HCT116 (cell line): ENCODE measurements at regions not wholly inside any gene's neighbourhood (a gene's known extent, or its start where the extent isn't known, plus 50 kb on each side); places are given as distances from the start of the nearest gene placed in this dataset.

ENCODE experiments used
- ATAC-seq: fragments of 200-7000 bp; cut with Tn5 transposase; 2 replicates; pipeline ENCODE4 v1.9.1; 2020; ENCODE audit warnings: mild to moderate bottlenecking, moderate library complexity
- BruUV-seq: library from RNA; stranded (reverse); fragments of 400-500 nt; replicated peaks from 2 replicates; lab custom pipeline; 2021; lab: Mats Ljungman, UMichigan
- CTCF ChIA-PET: fragments of 300-600 bp; sonication (Branson Sonifier 250); formaldehyde crosslinking; loops from one replicate; lab custom pipeline; 2021; ENCODE audit warnings: antibody characterized with exemption; lab: Charles Lee
- POLR2A ChIA-PET: fragments of 300-600, 350-600 bp; sonication (Branson Sonifier 250); formaldehyde crosslinking; loops from one replicate; lab custom pipeline; 2021; ENCODE audit warnings: antibody characterized with exemption; lab: Charles Lee
- RAD21 ChIA-PET, 2 experiments: fragments of 300-600 bp; sonication (Branson Sonifier 250); formaldehyde crosslinking; loops; one replicate each; lab custom pipeline; 2023; ENCODE audit warnings: low total read pairs in 2 of 2; ENCODE audit not compliant: uncharacterized antibody in 2 of 2, unreplicated experiment in 2 of 2, low non-redundant PET in 1 of 2; lab: Charles Lee
- DNase-seq: peaks from one replicate; pipeline ENCODE4 v3.0.0-alpha.2; 2010; ENCODE audit warnings: low read depth, low spot score
- H2AFZ ChIP-seq: fragments of 200-600 bp; shearing (Covaris generic), sonication (generic); 2 replicates; pipeline ENCODE4 v1.6.1; 2017; ENCODE audit warnings: low read depth, mixed run types, mixed read lengths, antibody characterized with exemption, low read length; ENCODE audit not compliant: poor library complexity, severe bottlenecking
- H3K27ac ChIP-seq: 2 replicates; pipeline ENCODE4 v1.5.1; 2012; ENCODE audit warnings: low read depth, low read length
- H3K27me3 ChIP-seq: fragments of 200-600 bp; sonication (generic); 2 replicates; pipeline ENCODE4 v1.6.1; 2016; ENCODE audit warnings: mixed run types, low read length, mixed read lengths; ENCODE audit not compliant: insufficient read depth
- H3K36me3 ChIP-seq, 2 experiments: fragments of 200-500 bp in 1 of 2; fragments of 200-600 bp in 1 of 2; sonication (Bioruptor generic) in 1 of 2; sonication (generic) in 1 of 2; 2 replicates each; pipeline versions ENCODE4 v1.5.1 to v1.6.1; 2014 to 2016; ENCODE audit warnings: low read length in 2 of 2, inconsistent platforms in 1 of 2, mixed read lengths in 1 of 2, mixed run types in 1 of 2; ENCODE audit not compliant: insufficient read depth in 2 of 2, control insufficient read depth in 1 of 2
- H3K4me1 ChIP-seq, 2 experiments: fragments of 200-600 bp in 1 of 2; sonication (generic) in 1 of 2; 2 replicates each; pipeline versions ENCODE4 v1.5.1 to v1.6.1; 2012 to 2017; ENCODE audit warnings: low read length in 2 of 2, inconsistent platforms in 1 of 2, mild to moderate bottlenecking in 1 of 2, mixed read lengths in 1 of 2, mixed run types in 1 of 2, moderate library complexity in 1 of 2; ENCODE audit not compliant: insufficient read depth in 2 of 2, control insufficient read depth in 1 of 2
- H3K4me2 ChIP-seq: fragments of 200-600 bp; sonication (generic); 2 replicates; pipeline ENCODE4 v1.6.1; 2017; ENCODE audit warnings: mixed run types, low read length, mixed read lengths
- H3K4me3 ChIP-seq, 2 experiments: fragments of 200-600 bp in 1 of 2; sonication (generic) in 1 of 2; replicated peaks in 1 of 2; 2 replicates each; pipeline ENCODE4 v1.5.1; 2011 to 2016; ENCODE audit warnings: low read length in 2 of 2, control low read depth in 1 of 2, low read depth in 1 of 2, mild to moderate bottlenecking in 1 of 2, mixed read lengths in 1 of 2, mixed run types in 1 of 2
- H3K79me2 ChIP-seq: fragments of 200-600 bp; sonication (generic); 2 replicates; pipeline ENCODE4 v1.6.1; 2017; ENCODE audit warnings: mild to moderate bottlenecking, mixed run types, low read length, moderate library complexity, mixed read lengths; ENCODE audit not compliant: insufficient read depth
- H3K9ac ChIP-seq: fragments of 200-600 bp; sonication (generic); 2 replicates; pipeline ENCODE4 v1.6.1; 2016; ENCODE audit warnings: low read length, mixed read lengths
- H3K9me2 ChIP-seq: fragments of 200-600 bp; sonication (generic), shearing (Covaris generic); 2 replicates; pipeline ENCODE4 v1.6.1; 2017; ENCODE audit warnings: mixed run types, mild to moderate bottlenecking, moderate library complexity; ENCODE audit not compliant: insufficient read depth
- H3K9me3 ChIP-seq, 2 experiments: fragments of 200-500 bp in 1 of 2; fragments of 200-600 bp in 1 of 2; sonication (Bioruptor generic) in 1 of 2; sonication (generic) in 1 of 2; 2 replicates each; pipeline ENCODE4 v1.6.1; 2014 to 2017; ENCODE audit warnings: low read length in 2 of 2, mixed read lengths in 2 of 2, inconsistent platforms in 1 of 2, low read depth in 1 of 2, mild to moderate bottlenecking in 1 of 2, mixed run types in 1 of 2, moderate library complexity in 1 of 2; ENCODE audit not compliant: control insufficient read depth in 1 of 2, insufficient read depth in 1 of 2
- H4K20me1 ChIP-seq: fragments of 200-600 bp; sonication (generic), shearing (Covaris generic); 2 replicates; pipeline ENCODE4 v1.6.1; 2017; ENCODE audit warnings: mixed run types, mild to moderate bottlenecking, moderate library complexity; ENCODE audit not compliant: insufficient read depth
- CBX3 ChIP-seq: IDR thresholded peaks from 2 replicates; pipeline ENCODE4 v1.6.1; 2012; ENCODE audit warnings: low read depth
- CEBPB ChIP-seq: IDR thresholded peaks from 2 replicates; pipeline ENCODE4 v1.6.1; 2012; ENCODE audit warnings: low read depth
- EGR1 ChIP-seq: IDR thresholded peaks from 2 replicates; pipeline ENCODE4 v1.6.1; 2012; ENCODE audit warnings: low read depth
- ELF1 ChIP-seq: IDR thresholded peaks from 2 replicates; pipeline ENCODE4 v1.6.1; 2012; ENCODE audit warnings: low read depth, borderline replicate concordance
- EZH2phosphoT487 ChIP-seq: fragments of 200-600 bp; IDR thresholded peaks from 2 replicates; pipeline ENCODE4 v1.6.1; 2018; ENCODE audit warnings: antibody characterized with exemption, borderline replicate concordance
- FOSL1 ChIP-seq: IDR thresholded peaks from 2 replicates; pipeline ENCODE4 v1.6.1; 2012; ENCODE audit warnings: low read depth
- JUND ChIP-seq: IDR thresholded peaks from 2 replicates; pipeline ENCODE4 v1.6.1; 2012
- POLR2A ChIP-seq: IDR thresholded peaks from 2 replicates; pipeline ENCODE4 v1.7.0; 2011; ENCODE audit warnings: borderline replicate concordance; ENCODE audit not compliant: insufficient read depth, insufficient read length; ENCODE audit errors: extremely low read depth
- RAD21 ChIP-seq: IDR thresholded peaks from 2 replicates; pipeline ENCODE4 v1.6.1; 2012; ENCODE audit warnings: low read depth, mild to moderate bottlenecking
- SIN3A ChIP-seq: IDR thresholded peaks from 2 replicates; pipeline ENCODE4 v1.6.1; 2012; ENCODE audit warnings: low read depth
- SRF ChIP-seq: IDR thresholded peaks from 2 replicates; pipeline ENCODE4 v1.6.1; 2012; ENCODE audit warnings: low read depth
- TCF7L2 ChIP-seq: IDR thresholded peaks from 2 replicates; pipeline ENCODE4 v1.7.0; 2011; ENCODE audit warnings: borderline replicate concordance, inconsistent platforms; ENCODE audit not compliant: insufficient read depth, insufficient read length; ENCODE audit errors: extremely low read depth
- YY1 ChIP-seq: IDR thresholded peaks from 2 replicates; pipeline ENCODE4 v1.6.1; 2011; ENCODE audit warnings: low read length, low read depth, moderate library complexity, mild to moderate bottlenecking; ENCODE audit not compliant: insufficient replicate concordance; ENCODE audit errors: extremely low read depth
- ZFX ChIP-seq: fragments of 450-650 bp; IDR thresholded peaks from 2 replicates; pipeline ENCODE4 v1.6.1; 2017
- ZNF274 ChIP-seq: fragments of 200-500 bp; sonication (Bioruptor generic); IDR thresholded peaks from 2 replicates; pipeline ENCODE4 v1.6.1; 2014; ENCODE audit warnings: mild to moderate bottlenecking, low read depth, low read length, inconsistent platforms
- intact Hi-C: fragments of 100-400 bp; cut with micrococcal nuclease; formaldehyde crosslinking; loops from 2 replicates; pipeline ENCODE4 v1.10.0; 2022
- TF ChIP-seq, protein P1 (sequence below): IDR thresholded peaks from 2 replicates; pipeline ENCODE4 v1.6.1; 2012; ENCODE audit warnings: low read depth
- TF ChIP-seq, protein P2 (sequence below), 3 experiments: fragments of 200-600 bp in 1 of 3; sonication (generic) in 1 of 3; IDR thresholded peaks in 2 of 3; conservative IDR thresholded peaks in 1 of 3; 2 replicates each; pipeline ENCODE4 v1.5.1; 2012 to 2017; ENCODE audit warnings: low read depth in 2 of 3, low read length in 2 of 3, antibody characterized with exemption in 1 of 3, borderline replicate concordance in 1 of 3, control low read depth in 1 of 3, mild to moderate bottlenecking in 1 of 3, mixed read lengths in 1 of 3, mixed run types in 1 of 3, moderate library complexity in 1 of 3; ENCODE audit not compliant: insufficient read depth in 1 of 3

DNA sequence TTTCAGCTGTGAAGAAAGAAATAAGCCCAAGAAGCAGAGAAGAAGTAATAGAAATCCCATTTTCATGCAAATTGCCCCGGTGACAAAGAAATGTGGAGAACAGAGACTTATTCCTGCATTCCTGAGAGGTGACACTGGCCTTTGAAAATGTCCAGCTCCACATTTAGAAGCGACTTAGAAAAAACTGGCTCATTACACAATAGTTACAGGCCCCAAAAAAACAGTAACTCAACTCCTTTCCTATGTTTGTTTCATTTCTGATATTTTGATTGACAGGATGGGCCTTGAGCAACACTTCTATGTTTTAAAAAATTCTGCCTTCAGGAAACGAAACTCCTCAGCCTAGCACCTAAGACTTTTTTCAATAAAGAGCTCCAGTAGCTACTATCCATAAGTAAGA, 726.9 kb upstream of the TENM4 start:
- no TSS peak for BruUV-seq
- no peaks in the 10 kb centered on the region for H3K9me2 ChIP-seq
- no peak for ATAC-seq
- ChIA-PET CTCF (no interaction called here), RAD21 (no interaction called here), POLR2A (no interaction called here)
- H3K9me3 ChIP-seq, result peaks cover 8 to 16% of the 10 kb centered on the region in 2 experiments; a peak in 2 of 4 replicates
- H3K4me2 ChIP-seq, result no peak overlapping the region
- TF ChIP-seq ELF1 (no peak), FOSL1 (no peak), JUND (no peak), TCF7L2 (no peak), POLR2A (no peak), CBX3 (no peak), YY1 (no peak), RAD21 (no peak), SIN3A (no peak), ZNF274 (no peak), EGR1 (no peak), CEBPB (no peak), EZH2phosphoT487 (no peak), ZFX (no peak), SRF (no peak)
- TF ChIP-seq, protein P1, sequence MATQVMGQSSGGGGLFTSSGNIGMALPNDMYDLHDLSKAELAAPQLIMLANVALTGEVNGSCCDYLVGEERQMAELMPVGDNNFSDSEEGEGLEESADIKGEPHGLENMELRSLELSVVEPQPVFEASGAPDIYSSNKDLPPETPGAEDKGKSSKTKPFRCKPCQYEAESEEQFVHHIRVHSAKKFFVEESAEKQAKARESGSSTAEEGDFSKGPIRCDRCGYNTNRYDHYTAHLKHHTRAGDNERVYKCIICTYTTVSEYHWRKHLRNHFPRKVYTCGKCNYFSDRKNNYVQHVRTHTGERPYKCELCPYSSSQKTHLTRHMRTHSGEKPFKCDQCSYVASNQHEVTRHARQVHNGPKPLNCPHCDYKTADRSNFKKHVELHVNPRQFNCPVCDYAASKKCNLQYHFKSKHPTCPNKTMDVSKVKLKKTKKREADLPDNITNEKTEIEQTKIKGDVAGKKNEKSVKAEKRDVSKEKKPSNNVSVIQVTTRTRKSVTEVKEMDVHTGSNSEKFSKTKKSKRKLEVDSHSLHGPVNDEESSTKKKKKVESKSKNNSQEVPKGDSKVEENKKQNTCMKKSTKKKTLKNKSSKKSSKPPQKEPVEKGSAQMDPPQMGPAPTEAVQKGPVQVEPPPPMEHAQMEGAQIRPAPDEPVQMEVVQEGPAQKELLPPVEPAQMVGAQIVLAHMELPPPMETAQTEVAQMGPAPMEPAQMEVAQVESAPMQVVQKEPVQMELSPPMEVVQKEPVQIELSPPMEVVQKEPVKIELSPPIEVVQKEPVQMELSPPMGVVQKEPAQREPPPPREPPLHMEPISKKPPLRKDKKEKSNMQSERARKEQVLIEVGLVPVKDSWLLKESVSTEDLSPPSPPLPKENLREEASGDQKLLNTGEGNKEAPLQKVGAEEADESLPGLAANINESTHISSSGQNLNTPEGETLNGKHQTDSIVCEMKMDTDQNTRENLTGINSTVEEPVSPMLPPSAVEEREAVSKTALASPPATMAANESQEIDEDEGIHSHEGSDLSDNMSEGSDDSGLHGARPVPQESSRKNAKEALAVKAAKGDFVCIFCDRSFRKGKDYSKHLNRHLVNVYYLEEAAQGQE, result no peak
- TF ChIP-seq, protein P2, sequence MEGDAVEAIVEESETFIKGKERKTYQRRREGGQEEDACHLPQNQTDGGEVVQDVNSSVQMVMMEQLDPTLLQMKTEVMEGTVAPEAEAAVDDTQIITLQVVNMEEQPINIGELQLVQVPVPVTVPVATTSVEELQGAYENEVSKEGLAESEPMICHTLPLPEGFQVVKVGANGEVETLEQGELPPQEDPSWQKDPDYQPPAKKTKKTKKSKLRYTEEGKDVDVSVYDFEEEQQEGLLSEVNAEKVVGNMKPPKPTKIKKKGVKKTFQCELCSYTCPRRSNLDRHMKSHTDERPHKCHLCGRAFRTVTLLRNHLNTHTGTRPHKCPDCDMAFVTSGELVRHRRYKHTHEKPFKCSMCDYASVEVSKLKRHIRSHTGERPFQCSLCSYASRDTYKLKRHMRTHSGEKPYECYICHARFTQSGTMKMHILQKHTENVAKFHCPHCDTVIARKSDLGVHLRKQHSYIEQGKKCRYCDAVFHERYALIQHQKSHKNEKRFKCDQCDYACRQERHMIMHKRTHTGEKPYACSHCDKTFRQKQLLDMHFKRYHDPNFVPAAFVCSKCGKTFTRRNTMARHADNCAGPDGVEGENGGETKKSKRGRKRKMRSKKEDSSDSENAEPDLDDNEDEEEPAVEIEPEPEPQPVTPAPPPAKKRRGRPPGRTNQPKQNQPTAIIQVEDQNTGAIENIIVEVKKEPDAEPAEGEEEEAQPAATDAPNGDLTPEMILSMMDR (IDR thresholded peaks at IDR 0.05 in 2 of 3, conservative IDR thresholded peaks at IDR 0.05 in 1 of 3; ENCODE audit: borderline replicate concordance in 1 of 3, insufficient read depth in 1 of 3, low read depth in 2 of 3, low read length in 2 of 3), result no peak
- no peaks in the 10 kb centered on the region for H3K4me1 ChIP-seq
- no peak overlapping the region for H3K9ac ChIP-seq
- intact Hi-C loops, result no loop called here
- no peak for DNase-seq
- no peaks in the 10 kb centered on the region for H3K79me2 ChIP-seq
- no peaks in the 10 kb centered on the region for H4K20me1 ChIP-seq
- H2AFZ ChIP-seq, result no peak overlapping the region
- no peaks in the 10 kb centered on the region for H3K36me3 ChIP-seq
- H3K27ac ChIP-seq, result no peak overlapping the region
- H3K27me3 ChIP-seq, result no peaks in the 10 kb centered on the region
- no peak overlapping the region for H3K4me3 ChIP-seq
